ENCODE measurements at regions not wholly inside any gene's neighbourhood (a gene's known extent, or its start where the extent isn't known, plus 50 kb on each side); places are given as distances from the start of the nearest gene placed in this dataset.
A peak's percentile ranks its signal among the peaks of the same experiment; 100 is the strongest.

DNA sequence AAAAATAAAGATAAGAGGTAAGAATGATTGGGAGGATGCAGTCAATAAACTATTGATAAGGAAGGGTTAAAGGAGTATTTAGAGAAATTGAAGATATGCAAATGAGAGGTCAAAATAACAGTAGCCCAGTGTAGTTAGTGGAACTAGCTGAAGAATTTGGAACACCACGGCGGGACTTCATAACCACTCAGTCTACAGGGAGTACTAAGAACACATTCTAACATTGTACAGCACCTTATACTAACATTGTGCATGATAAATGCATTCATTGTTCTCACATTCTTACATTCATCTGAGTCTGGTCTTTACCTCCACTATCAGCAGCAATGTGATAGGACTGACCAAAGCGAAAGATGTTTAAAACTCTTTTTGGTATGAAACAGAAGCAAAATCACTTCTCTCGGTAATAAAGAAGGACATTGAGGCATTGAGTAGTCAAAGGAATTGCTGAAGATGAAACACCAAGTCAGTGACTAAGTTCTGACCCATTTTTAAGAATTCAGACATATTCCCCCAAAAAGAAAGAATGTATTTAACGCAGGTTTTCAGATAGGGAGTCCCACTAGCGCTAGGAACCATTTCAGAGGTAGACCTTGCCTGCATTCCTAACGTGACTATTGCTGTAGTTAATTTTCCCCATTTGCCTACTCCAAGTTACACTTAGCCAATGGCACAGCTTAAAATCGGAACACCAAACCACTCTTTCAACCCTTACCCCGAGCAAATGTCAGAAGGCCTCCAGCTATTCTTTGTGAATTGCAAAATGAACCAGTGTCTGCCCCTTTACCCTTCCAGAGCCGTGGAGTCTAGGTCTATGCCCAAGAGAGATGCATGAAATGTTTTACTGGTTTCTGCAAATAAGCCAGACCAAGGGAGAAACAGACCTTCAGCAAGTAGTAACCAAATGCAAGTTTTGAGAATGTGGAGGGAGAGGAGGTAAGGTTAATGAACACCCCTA, 108.8 kb upstream of the IRF2BP2 start (continued):
- TF ChIP-seq FIP1L1 (IDR thresholded peaks at IDR 0.05; ENCODE audit: borderline replicate concordance, insufficient read depth, low read depth, low read length) (no peak), ZNF777 (CRISPR knock-in tag; IDR thresholded peaks at IDR 0.05) (no peak), MAFK (conservative IDR thresholded peaks at IDR 0.05 in 1 of 2, IDR thresholded peaks at IDR 0.05 in 1 of 2; ENCODE audit: low read length in 2 of 2) (no peak), KLF9 (CRISPR knock-in tag; IDR thresholded peaks at IDR 0.05; ENCODE audit: low read depth) (no peak), ZFP36 (IDR thresholded peaks at IDR 0.05; ENCODE audit: borderline replicate concordance, low read depth, low read length, partially characterized antibody) (no peak), TEAD2 (CRISPR knock-in tag; IDR thresholded peaks at IDR 0.05) (no peak), MED1 (CRISPR knock-in tag; IDR thresholded peaks at IDR 0.05) (no peak), ZNF720 (CRISPR knock-in tag; IDR thresholded peaks at IDR 0.05) (no peak), RBFOX2 (IDR thresholded peaks at IDR 0.05; ENCODE audit: low read depth, low read length) (peak; percentile 90), NFKBIZ (CRISPR knock-in tag; IDR thresholded peaks at IDR 0.05) (no peak), RELA (CRISPR knock-in tag; IDR thresholded peaks at IDR 0.05) (no peak), SIX4 (CRISPR knock-in tag; IDR thresholded peaks at IDR 0.05) (no peak), ZKSCAN1 (IDR thresholded peaks at IDR 0.05; ENCODE audit: low read length) (no peak), PAF1 (CRISPR knock-in tag; IDR thresholded peaks at IDR 0.05) (peak; percentile 87; the same call in 1 of the 2 replicates), MBD4 (IDR thresholded peaks at IDR 0.05; ENCODE audit: borderline replicate concordance, low read length) (no peak), ARID2 (CRISPR knock-in tag; IDR thresholded peaks at IDR 0.05; ENCODE audit: borderline replicate concordance) (no peak), IKZF1 (IDR thresholded peaks at IDR 0.05) (no peak), MZF1 (CRISPR knock-in tag; IDR thresholded peaks at IDR 0.05; ENCODE audit: borderline replicate concordance) (no peak), PHF8 (CRISPR knock-in tag; IDR thresholded peaks at IDR 0.05) (peak; percentile 10; the same call in 1 of the 2 replicates)
- TF ChIP-seq, protein P1, sequence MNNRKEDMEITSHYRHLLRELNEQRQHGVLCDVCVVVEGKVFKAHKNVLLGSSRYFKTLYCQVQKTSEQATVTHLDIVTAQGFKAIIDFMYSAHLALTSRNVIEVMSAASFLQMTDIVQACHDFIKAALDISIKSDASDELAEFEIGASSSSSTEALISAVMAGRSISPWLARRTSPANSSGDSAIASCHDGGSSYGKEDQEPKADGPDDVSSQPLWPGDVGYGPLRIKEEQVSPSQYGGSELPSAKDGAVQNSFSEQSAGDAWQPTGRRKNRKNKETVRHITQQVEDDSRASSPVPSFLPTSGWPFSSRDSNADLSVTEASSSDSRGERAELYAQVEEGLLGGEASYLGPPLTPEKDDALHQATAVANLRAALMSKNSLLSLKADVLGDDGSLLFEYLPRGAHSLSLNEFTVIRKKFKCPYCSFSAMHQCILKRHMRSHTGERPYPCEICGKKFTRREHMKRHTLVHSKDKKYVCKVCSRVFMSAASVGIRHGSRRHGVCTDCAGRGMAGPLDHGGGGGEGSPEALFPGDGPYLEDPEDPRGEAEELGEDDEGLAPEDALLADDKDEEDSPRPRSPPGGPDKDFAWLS (CRISPR knock-in tag; IDR thresholded peaks at IDR 0.05; ENCODE audit: borderline replicate concordance) = no peak
- TF ChIP-seq, protein P2, sequence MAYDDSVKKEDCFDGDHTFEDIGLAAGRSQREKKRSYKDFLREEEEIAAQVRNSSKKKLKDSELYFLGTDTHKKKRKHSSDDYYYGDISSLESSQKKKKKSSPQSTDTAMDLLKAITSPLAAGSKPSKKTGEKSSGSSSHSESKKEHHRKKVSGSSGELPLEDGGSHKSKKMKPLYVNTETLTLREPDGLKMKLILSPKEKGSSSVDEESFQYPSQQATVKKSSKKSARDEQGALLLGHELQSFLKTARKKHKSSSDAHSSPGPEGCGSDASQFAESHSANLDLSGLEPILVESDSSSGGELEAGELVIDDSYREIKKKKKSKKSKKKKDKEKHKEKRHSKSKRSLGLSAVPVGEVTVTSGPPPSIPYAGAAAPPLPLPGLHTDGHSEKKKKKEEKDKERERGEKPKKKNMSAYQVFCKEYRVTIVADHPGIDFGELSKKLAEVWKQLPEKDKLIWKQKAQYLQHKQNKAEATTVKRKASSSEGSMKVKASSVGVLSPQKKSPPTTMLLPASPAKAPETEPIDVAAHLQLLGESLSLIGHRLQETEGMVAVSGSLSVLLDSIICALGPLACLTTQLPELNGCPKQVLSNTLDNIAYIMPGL (CRISPR knock-in tag; IDR thresholded peaks at IDR 0.05; ENCODE audit: borderline replicate concordance in 1 of 2, low read depth in 1 of 2) = no peak
- TF ChIP-seq, protein P3, sequence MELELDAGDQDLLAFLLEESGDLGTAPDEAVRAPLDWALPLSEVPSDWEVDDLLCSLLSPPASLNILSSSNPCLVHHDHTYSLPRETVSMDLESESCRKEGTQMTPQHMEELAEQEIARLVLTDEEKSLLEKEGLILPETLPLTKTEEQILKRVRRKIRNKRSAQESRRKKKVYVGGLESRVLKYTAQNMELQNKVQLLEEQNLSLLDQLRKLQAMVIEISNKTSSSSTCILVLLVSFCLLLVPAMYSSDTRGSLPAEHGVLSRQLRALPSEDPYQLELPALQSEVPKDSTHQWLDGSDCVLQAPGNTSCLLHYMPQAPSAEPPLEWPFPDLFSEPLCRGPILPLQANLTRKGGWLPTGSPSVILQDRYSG (CRISPR knock-in tag; IDR thresholded peaks at IDR 0.05) = 0 out of 2 replicates have a peak, but pooled peaks have one; percentile 29
- TF ChIP-seq, protein P4, sequence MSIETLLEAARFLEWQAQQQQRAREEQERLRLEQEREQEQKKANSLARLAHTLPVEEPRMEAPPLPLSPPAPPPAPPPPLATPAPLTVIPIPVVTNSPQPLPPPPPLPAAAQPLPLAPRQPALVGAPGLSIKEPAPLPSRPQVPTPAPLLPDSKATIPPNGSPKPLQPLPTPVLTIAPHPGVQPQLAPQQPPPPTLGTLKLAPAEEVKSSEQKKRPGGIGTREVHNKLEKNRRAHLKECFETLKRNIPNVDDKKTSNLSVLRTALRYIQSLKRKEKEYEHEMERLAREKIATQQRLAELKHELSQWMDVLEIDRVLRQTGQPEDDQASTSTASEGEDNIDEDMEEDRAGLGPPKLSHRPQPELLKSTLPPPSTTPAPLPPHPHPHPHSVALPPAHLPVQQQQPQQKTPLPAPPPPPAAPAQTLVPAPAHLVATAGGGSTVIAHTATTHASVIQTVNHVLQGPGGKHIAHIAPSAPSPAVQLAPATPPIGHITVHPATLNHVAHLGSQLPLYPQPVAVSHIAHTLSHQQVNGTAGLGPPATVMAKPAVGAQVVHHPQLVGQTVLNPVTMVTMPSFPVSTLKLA (IDR thresholded peaks at IDR 0.05) = no peak
- TF ChIP-seq, protein P5, sequence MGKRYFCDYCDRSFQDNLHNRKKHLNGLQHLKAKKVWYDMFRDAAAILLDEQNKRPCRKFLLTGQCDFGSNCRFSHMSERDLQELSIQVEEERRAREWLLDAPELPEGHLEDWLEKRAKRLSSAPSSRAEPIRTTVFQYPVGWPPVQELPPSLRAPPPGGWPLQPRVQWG (CRISPR knock-in tag; IDR thresholded peaks at IDR 0.05; ENCODE audit: borderline replicate concordance, low read depth) = no peak
